ENCODE measurements at regions not wholly inside any gene's neighbourhood (a gene's known extent, or its start where the extent isn't known, plus 50 kb on each side); places are given as distances from the start of the nearest gene placed in this dataset.

- Histone ChIP-seq H2AFZ (ENCODE audit: low read depth, low read length) (no peak overlapping the region), H3K27me3 (ENCODE audit: control insufficient read depth in 2 of 2, insufficient read depth in 2 of 2, low read length in 2 of 2) (no peaks in the 10 kb centered on the region), H3K4me2 (ENCODE audit: insufficient read depth, low read length) (no peak overlapping the region), H3K9ac (ENCODE audit: insufficient read depth in 1 of 2, low read depth in 2 of 2, low read length in 2 of 2) (no peak overlapping the region), H3K4me3 (no peak overlapping the region), H3K36me3 (ENCODE audit: control insufficient read depth, insufficient read depth, low read length) (no peaks in the 10 kb centered on the region), H3K4me1 (replicated peaks in 1 of 2; ENCODE audit: control insufficient read depth in 2 of 2, insufficient read depth in 2 of 2, low read length in 2 of 2) (no peaks in the 10 kb centered on the region), H3K27ac (ENCODE audit: extremely low read depth, low read depth, low read length) (no peak overlapping the region), H3K79me2 (ENCODE audit: control insufficient read depth, insufficient read depth, low read length) (no peaks in the 10 kb centered on the region), H4K20me1 (replicated peaks; ENCODE audit: control insufficient read depth, insufficient read depth, low read length) (no peaks in the 10 kb centered on the region), H3K9me1 (ENCODE audit: control insufficient read depth, insufficient read depth, low read length) (no peaks in the 10 kb centered on the region), H3K9me3 (replicated peaks; ENCODE audit: control insufficient read depth, insufficient read depth, low read depth, low read length) (no peaks in the 10 kb centered on the region)
- intact Hi-C loops (cut with micrococcal nuclease) (no loop called here), in situ Hi-C loops (cut with MboI) (no loop called here)
- TF ChIP-seq NCOA4 (IDR thresholded peaks at IDR 0.05; ENCODE audit: partially characterized antibody): no peak
- no peak for TF ChIP-seq RBM15 (IDR thresholded peaks at IDR 0.05; ENCODE audit: insufficient read depth, low read length)
- no peak for TF ChIP-seq ZNF431 (CRISPR knock-in tag; IDR thresholded peaks at IDR 0.05)
- no peak for TF ChIP-seq RB1 (IDR thresholded peaks at IDR 0.05; ENCODE audit: low read depth)
- no peak for TF ChIP-seq SMARCE1 (IDR thresholded peaks at IDR 0.05)
- no peak for TF ChIP-seq ZNF146 (CRISPR knock-in tag; IDR thresholded peaks at IDR 0.05; ENCODE audit: unreplicated experiment)
- no peak for TF ChIP-seq TEAD4 (IDR thresholded peaks at IDR 0.05; ENCODE audit: low read length)
- TF ChIP-seq TEAD4 (CRISPR knock-in tag; IDR thresholded peaks at IDR 0.05; ENCODE audit: borderline replicate concordance): no peak
- TF ChIP-seq ZBTB49 (CRISPR knock-in tag; IDR thresholded peaks at IDR 0.05; ENCODE audit: borderline replicate concordance): no peak
- TF ChIP-seq ZNF232 (CRISPR knock-in tag; IDR thresholded peaks at IDR 0.05): no peak
- TF ChIP-seq ZNF668 (CRISPR knock-in tag; IDR thresholded peaks at IDR 0.05): no peak
- TF ChIP-seq KDM1A (IDR thresholded peaks at IDR 0.05): no peak
- DNase-seq (ENCODE audit: extremely low read depth in 1 of 4, low spot score in 3 of 4) (no peak), ATAC-seq (no peak), FAIRE-seq (no peak)
- no TSS peak for BruUV-seq (replicated peaks)
- 0% methylated on average over 4 of the region's 4 CpGs for WGBS (ENCODE audit: insufficient coverage, low coverage, missing lambda C conversion rate)
- CTCF ChIA-PET (ENCODE audit: low intra/inter-chr PET ratio): no interaction called here
- POLR2A ChIA-PET: no interaction called here
These were observed 623.2 kb downstream of the SLITRK5 start for GRCh38 chr13:88294368-88294767.

Data from K562 (cell line).